ENCODE measurements at regions not wholly inside any gene's neighbourhood (a gene's known extent, or its start where the extent isn't known, plus 50 kb on each side); places are given as distances from the start of the nearest gene placed in this dataset.

- no peak for TF ChIP-seq POLR2A (IDR thresholded peaks at IDR 0.05; ENCODE audit: low read length)
- TF ChIP-seq GATA1 (IDR thresholded peaks at IDR 0.05; ENCODE audit: low read depth, low read length) = no peak
Observed at GRCh38 chr1:207250431-207250830, 71.0 kb upstream of the CD55 start.
